AG20443 (cell line): ENCODE measurements at regions not wholly inside any gene's neighbourhood (a gene's known extent, or its start where the extent isn't known, plus 50 kb on each side); places are given as distances from the start of the nearest gene placed in this dataset.
"Not testable (repeated sequence)": the region's sequence is repeated elsewhere in the genome, so short reads cannot be mapped to it uniquely, and the experiment has no call there.

Experiments used
- DNase-seq: peaks from one replicate; pipeline ENCODE4 v3.0.0; 2012; ENCODE audit warnings: low spot score, mixed read lengths

- no peak for DNase-seq
These were observed 57.7 kb downstream of the SOX3 start for GRCh38 chrX:140447150-140447549.

- DNase-seq: no peak
These were observed 64.0 kb downstream of the SOX3 start for GRCh38 chrX:140440876-140441275.

DNA sequence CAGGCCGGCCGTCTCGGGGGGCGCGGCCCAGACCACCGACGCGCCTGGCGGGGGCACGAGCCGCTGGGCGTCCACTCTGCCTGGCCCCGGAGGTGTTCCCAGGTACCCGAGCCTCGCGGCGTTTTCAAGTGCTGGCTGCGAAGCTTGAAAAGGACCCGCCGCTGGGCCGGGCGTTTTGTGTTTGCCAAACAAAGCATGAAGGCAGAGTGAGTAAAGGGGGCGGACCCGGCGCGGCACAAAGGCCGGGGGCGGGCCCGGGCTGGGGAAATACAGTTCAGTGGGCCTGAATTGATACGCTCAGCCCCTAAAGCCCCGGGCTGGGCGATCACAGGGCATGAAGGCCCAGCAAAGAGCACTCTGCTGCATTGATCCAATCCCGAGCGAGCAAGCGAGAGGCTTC lies 65.4 kb downstream of the SOX3 start:
- peak; percentile 26 for DNase-seq

DNA sequence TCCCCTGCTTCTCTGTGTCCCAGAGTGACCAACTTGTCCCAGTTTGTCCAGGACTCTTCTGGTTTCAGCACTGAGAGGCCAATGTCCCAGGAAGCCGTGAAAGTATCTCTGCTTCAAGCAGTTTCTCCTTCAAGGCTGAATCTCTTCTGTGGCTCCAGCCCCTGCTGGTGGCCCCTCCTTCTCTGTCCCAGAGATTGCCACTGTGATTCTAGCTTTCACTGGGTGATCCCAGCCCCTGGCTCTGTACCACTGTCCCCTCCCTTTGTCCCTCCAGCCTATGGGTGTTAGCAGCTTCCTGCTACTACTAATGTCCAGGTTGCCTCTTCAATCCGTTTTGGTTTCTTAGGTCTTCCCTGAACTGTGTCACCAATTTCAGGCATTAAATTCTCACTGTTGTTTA lies 70.5 kb downstream of the SOX3 start:
- DNase-seq: no peak

DNA sequence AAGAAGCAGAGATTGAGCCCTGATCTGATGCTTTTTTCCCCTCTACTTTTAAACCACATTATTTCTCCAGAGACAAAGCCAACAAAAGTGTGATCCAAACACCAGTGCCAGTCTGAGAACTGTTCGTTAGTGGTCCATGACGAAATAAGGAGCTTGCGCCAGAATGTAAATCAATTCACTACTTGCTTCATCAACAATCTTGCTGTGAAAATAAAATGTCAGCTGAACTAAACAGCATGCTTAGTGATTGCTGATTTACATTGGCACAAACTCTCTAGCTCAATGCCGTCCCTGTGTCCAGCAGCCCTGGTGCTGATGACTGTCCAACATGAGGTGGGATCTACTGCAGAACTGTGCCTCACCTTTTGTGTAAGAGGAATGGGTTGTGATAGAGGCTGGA lies 71.3 kb downstream of the SOX3 start:
- no peak for DNase-seq

DNA sequence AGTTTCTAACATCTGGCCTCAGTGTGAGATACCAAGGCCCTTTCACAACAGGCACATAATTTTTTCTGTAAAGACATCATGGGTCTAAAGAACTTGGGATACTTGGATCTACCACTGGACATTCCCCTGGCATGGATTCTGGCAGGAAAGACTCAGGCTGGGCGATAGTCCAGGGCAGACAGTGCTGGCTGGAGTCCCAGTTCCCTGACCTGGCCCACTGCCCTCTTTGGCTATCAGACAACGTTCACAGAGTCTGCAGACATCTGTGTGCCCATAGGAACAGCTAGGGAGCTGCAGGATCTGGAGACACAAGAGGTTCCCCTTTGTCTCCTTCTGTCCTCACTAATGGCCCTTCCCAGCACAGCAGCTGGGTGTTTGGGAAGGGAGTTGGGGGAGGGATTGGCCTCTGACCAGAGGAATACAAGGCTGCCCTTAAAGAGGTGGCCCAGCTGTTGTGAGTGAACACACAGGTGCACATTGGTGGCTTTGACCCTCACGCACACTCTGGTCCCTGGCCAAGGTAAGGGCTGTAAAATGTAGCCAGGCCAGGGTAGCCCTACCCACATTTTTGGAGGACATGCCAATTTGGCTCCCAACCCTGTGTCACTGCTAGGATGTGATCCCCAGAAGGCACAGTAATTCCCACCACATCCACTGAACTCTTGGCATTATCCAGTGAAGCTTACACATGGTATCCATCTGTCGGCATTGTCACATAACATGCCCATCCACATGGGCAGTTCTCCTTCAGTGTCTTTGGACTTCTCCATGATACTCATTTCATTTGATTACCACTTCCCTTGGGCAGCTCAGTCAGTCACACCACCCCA lies 72.3 kb downstream of the SOX3 start:
- DNase-seq: peak; percentile 16

- DNase-seq: peak; percentile 41
These were observed 73.3 kb downstream of the SOX3 start for GRCh38 chrX:140431521-140431920.

DNA sequence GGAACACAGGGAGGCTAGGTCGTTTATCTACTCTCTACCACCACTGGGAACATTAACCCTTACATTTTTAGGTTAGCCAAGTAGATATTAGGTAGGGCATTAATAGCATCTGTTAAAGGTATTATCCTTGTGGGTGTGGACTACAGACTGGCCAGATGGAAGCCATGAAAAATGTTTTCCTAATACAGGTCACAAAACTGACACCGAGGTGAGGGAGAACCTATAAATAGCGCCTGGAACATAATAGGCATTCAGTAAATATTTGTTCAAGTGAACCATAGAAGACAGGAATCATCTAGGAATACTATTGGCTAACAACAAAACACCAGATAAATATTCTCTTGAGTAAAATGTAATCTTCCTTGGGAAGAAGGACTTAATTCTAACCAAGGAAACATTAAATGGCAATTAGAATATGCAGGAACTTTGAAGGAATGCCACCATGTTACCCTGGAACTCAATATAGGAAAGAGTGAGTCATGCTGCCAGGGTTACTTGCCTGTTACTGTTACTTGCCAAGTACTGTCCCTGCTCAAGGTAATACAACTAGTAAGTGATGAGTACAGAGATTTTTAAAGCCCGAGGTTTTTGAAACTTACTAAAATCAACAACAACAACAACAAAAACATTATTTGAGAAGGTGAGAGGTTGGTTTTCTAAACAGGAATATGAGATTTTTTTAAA lies 79.0 kb downstream of the SOX3 start:
- no peak for DNase-seq

GRCh38 chrX:140422501-140422900 lies 82.4 kb downstream of the SOX3 start:
- DNase-seq: no peak

DNA sequence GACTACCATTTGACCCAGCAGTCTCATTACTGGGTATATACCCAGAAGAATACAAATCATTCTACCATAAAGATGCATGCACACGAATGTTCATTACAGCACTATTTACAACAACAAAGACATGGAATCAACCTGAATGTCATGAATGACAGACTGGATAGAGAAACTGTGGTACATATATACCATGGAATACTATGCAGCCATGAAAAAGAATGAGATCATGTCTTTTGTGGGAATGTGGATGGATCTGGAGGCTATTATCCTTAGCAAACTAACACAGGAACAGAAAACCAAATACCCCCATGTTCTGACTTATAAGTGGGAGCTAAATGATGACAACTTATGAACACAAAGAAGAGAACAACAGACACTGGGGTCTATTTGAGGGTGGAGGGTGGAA lies 102.7 kb downstream of the SOX3 start:
- DNase-seq: not testable (repeated sequence)

- DNase-seq: not testable (repeated sequence)
These were observed 108.5 kb downstream of the SOX3 start for GRCh38 chrX:140396326-140396725.

DNA sequence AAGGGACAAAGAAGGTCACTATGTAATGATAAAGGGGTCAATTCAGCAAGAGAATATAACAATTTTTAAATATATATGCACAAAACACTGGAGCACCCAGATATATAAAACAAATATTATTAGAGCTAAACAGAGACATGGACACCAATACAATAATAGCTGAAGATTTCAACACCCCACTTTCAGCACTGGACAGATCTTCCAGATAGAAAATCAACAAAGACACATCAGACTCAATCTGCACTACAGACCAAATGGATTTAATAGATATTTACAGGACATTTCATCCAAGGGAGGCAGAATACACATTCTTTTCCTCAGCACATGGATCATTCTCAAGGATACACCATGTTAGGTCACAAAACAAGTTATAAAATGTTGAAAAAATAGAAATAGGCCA lies 111.4 kb downstream of the SOX3 start:
- no peak for DNase-seq

GRCh38 chrX:140391313-140391712 lies 113.6 kb downstream of the SOX3 start:
- no peak for DNase-seq

DNA sequence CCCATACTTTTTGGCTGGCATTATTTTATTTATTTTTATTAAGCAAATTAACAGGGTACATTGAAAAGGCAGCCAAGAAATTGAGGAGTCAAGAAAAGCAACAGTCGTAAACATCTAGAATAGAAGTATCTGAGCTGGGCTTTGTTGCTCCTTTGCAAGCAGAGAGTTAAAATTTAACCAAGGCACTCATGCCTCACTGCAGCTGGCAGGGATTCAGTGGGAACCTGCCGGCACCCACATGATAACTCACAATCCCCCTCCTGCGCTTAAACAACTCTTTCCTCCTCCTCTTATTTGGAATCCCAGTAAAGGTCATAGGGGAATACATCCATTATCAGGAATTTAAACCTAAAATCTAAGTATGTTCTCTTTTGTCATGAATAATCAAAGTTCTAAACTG lies 115.5 kb downstream of the SOX3 start:
- no peak for DNase-seq

DNA sequence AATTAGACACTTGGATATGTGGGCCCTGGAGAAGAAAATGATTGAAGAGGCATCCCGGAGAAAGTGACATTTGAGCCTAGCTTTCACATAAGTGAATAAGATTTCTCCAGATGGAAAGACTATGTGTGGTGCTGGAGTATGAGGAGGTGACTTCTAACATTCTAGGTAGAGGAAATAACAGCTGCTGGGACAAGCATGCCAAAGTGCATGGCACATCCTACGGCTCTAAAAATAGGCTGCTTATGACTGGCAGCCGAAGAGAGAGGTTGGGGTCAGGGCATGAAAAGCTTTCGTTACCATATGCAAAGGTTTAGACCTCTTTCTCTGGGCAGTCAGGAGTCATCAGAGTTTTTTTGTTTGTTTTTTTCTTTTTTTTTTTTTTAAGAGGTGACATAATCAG lies 142.0 kb downstream of the SOX3 start:
- DNase-seq: no peak

DNA sequence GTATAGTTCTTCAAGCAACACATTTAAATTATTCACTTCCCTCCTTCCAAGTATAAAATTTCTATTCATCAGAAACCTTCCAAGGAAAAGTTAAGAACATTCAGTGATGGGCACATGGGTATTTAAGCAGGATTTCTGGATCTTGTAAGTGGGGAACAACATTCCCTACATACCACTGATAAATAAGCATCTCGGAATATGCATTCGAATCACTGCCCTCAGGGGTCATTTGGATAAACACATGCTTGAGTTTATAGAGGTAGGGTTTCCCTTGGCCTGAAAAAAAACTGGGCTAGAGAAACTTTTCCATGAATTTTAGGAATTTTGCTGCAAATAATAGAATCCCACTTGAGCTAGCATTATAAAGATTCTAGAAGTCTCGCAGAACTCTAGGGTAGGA lies 143.9 kb downstream of the SOX3 start:
- no peak for DNase-seq

DNA sequence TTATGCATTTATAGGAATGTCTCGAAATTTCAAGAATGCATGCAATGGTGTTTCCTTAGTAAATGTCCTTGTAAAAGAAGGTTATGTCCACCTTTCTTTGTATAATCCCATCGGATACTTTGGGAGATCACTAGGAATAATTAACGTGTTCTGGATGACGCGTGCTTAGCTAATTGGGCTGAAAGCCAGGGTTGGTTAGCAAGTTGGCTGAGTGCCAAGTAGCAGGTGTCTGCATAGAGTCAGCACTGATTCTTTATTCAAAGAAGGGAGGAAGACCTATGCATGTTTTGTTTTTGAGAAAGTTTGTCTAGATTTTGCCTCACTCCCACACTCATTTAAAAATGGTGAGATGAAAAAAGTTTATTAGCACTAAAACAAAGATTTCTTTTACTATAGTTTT lies 144.6 kb downstream of the SOX3 start:
- DNase-seq: no peak

DNA sequence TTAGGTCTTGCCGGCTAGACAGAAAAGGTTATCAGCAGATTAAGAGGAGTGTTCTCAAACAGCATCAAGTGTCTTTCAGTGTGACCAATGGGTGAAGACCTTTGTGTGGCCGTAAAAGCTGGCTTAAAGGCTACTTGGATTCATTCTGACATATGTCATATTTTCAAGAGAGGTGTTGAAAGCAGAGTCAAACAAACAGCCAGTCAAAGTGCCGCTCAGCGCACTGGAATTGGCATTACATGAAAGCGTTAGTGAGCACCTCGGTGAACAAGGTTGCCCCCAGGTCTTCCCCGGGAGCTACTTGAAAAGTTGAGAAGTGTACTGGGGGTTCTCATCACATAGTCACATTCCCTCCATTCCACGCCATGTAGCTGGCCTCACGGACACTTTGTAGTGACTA lies 148.9 kb downstream of the SOX3 start:
- no peak for DNase-seq

DNA sequence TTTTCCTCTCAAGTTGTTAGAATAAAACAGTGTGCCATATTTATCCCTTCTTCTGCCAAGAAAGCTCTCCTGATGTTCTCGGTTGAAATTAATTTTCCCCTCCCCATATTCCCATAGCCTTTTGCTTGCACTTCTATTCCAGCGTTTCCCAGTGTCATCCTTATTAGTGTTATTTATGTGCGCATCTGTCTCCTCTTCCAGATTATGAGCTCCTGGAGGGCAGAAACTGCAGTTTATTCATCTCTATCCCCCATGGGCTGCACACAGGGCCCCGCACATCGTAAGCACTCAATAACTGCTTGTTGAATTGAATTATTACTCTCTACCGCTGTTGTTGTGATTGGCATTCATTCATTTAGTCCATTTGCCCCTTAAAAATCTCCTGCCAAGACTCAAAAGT lies 149.4 kb downstream of the SOX3 start:
- no peak for DNase-seq

DNA sequence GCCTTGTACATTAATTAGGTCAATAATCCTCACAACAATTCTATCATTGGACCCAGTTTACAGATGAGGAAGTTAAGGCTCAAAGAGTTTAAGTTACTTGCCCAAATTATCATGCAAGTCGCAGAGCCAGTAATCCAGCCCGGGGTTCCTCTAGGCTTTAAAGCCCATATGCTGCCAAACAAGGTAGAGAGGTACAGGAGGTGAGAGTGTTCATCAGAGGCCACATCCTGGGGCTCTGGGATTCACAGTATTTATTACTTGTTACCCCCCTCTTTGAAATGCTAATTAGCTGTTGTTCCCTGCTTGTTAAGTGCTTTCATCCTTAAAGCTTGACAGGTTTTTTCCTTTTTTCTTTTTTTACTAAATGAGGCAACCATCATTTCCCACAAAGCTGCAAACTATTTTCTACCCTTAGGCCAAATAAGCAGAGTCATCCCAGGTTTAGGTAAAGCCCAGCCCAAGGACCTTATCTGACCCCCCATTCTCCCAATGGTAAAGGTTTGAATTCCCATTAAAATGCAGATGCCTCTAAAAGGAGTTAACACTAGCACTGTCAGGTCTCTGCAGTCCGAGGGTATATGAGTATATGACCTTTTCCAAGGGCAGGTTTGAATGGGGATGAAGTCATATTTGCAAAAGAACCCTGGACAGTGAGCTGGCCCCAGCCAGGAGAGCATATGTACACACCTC lies 150.3 kb downstream of the SOX3 start:
- no peak for DNase-seq

DNA sequence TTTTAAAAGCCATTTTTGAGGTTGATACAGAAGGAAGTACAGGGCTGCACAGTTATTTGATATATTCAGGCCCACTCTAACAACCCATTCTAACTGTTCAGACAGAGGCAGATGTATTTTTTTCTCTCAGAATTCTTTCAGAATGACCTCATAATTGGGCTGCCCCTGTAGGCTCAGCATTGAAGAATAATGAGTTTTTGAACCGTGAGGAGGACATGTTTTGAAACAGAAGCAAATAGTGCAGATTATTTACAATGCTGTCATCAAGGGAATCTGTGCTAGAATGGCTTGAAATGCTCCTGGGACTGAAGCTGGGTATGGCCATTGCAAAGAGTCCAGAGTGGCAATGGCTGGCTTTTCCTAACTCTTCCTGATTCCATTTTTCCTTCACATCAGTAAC lies 158.1 kb downstream of the SOX3 start:
- DNase-seq: peak; percentile 20

DNA sequence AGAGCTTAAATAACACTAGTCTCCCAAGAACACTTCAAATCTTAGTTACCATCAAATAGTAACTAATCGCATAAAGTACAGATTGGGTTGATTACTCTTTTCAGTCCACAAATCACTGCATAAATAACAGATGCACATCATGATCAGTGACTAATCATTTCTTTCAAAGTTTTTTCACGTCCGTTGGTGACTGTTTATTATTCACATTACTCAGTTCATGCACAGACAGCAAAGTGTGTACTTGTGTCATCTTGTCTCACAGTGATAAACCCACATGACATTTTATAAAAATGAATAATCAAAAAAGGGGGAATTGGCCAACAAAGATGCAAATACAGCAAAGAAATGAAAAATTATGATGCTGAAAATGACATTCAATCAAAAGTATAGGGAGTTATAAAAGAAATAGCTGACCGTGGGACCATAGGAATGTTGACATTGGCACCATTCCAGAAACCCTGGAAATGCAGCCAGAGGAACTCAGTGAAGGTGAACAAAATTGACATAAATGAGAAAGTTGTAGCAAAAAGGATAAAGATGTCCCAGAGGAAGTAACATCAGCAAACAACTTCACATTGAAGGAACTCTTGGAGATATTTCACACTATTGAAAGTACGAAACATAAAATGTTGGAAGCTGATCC lies 161.5 kb downstream of the SOX3 start:
- DNase-seq: no peak

GRCh38 chrX:140342410-140342809 lies 162.5 kb downstream of the SOX3 start:
- DNase-seq: no peak
